HG03064 (cell line): ENCODE measurements at regions not wholly inside any gene's neighbourhood (a gene's known extent, or its start where the extent isn't known, plus 50 kb on each side); places are given as distances from the start of the nearest gene placed in this dataset.

Experiments used
- ATAC-seq: cut with Tn5 transposase; IDR thresholded peaks from one replicate; pipeline ENCODE4 v1.9.1; 2021; ENCODE audit warnings: low read depth; ENCODE audit not compliant: unreplicated experiment

- no peak for ATAC-seq
Observed at GRCh38 chr18:22541232-22541631, 123.5 kb upstream of the CTAGE1 start.

- no peak for ATAC-seq
Observed at GRCh38 chr18:22542406-22542835, 124.7 kb upstream of the CTAGE1 start.

DNA sequence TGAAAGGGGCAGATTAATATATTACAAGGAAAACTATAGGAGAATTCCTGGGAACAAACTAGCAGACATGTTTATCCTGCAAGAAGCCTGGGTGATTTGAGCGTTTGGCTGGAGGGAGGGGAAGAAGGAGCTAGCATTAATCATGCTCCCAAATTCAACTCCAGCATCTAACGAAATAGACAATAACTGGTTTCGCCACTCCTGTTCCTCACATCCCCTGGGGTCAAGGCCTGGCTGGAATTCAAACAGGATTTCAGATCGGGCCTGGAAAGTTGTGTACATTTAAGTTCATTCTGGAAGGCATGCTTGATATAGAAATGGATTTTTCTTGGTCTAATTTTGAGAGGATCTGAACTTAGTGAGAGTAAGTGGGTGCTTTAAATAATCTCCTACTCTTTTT, 126.1 kb upstream of the CTAGE1 start:
- ATAC-seq = no peak

DNA sequence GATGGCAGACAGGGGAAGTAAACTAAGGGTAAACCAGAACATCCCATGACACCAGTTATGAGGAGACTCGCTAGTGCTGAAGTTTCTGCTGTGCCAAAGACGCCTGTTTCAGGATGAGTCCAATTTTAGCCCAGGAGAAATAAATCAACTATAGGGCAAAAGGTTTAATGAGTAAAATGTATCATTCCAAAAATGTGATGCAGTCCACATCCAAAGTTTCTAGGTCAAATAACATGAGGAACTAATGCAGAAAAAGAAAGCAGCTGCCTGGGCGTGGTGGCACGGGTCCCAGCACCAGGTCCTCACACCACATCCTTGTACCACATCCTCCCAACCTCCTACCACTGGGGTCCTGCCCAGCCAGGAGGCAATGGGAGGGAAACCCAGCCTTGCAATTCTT, 126.9 kb upstream of the CTAGE1 start:
- ATAC-seq = no peak

- no peak for ATAC-seq
Observed at GRCh38 chr18:22545066-22545760, 127.5 kb upstream of the CTAGE1 start.

- no peak for ATAC-seq
Observed at GRCh38 chr18:22546905-22547570, 129.3 kb upstream of the CTAGE1 start.

- ATAC-seq = no peak
Observed at GRCh38 chr18:22547807-22548561, 130.3 kb upstream of the CTAGE1 start.

DNA sequence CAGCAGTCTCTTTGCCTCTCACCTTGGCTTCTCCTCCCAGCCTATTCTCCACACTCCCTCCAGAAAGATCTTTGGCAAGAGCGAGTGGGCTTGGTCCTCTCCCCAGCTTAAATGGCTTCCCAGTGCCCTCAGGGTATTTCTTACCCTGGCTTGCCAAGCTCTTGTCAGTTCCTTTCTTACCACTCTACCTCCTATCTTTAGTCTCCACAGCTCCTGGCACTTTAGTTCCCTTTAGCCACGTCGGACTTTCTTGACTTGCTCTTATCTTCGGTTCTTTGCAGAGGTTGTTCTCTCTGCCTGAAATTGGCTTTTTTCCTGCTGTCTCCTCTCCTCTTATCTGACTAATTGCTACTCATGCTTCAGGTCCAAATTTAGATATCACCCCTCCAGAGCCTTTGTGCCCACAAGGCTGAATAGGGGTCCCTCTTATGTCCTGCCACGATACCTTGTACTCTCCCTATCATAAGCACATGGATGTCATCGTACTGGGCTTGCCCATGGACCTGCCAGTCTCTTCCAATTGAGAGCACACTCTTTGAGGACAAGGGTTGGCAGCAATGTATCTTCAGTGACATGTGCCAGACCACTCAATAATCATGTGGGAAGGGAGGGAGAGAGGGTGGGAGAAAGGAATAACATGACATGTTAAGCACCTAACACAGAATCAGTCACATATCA, 131.7 kb upstream of the CTAGE1 start:
- ATAC-seq = no peak

GRCh38 chr18:22550366-22550765, 132.7 kb upstream of the CTAGE1 start:
- no peak for ATAC-seq

GRCh38 chr18:22550861-22551260, 133.1 kb upstream of the CTAGE1 start:
- ATAC-seq = no peak

DNA sequence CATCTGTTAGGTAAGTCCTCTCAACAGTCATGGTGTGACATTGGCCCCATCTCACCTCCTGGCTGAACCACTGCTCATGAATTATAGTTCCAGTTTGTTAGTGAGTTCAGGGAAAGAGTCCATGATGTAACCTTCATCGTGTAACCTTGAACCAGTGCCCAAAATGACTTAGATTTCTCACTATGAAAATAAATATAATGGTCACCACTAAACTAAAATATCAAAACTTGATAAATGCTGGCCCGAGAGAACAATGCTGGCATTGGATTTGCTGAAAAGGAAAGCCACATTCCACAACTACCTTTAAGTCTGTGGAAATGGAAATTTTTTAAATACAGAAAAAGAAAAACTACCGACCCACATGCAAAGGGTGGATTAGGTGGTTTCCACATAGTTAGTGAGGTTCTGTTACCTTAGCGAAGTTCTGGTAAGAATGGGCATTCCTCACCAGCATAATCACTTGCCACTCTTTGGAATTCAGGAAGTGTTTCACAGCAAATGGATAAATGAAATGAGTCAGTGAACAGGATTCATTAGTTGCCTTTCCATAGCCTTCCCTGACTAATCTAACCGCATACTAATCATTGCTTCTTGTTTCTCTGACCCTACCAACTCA, 133.9 kb upstream of the CTAGE1 start:
- no peak for ATAC-seq

- ATAC-seq = no peak
Observed at GRCh38 chr18:22552254-22552653, 134.5 kb upstream of the CTAGE1 start.

- no peak for ATAC-seq
Observed at GRCh38 chr18:22552899-22553460, 135.3 kb upstream of the CTAGE1 start.

GRCh38 chr18:22556222-22557167, 138.8 kb upstream of the CTAGE1 start:
- ATAC-seq = no peak

DNA sequence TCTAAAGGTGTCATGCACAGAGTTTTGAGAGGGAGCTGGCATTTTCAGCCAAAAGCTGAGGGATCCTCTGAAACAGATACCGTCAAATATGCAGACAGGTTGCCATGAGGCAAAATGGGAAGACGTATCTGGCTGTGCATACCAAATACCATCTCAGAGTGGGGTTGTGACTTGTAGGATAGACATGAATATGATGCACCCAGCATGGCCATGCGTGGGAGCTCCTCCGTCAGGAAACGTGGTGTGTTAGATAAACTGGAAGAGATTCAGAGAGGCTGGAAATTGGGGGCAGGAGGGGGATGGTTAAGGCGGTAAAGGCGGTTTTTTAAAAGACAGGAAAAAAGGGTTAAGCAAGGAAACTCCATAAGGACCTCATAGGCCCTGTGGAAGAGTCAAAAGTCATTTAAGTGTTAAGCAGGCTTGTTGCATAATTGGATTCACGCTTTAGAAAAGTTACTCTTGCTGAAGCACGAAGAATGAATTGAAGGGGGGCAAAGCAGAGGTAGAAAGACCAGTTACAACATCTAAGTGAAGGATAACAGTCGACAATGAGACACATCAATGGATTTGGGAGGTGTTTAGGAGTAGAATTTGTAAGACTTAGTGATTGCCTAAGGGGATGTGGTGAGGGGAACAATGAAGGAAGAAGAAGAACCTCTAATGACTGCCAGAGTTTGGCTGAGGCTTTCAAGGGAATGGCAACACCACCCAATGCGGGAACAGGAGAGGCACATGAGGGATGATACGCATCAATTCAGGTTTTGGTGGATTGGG, 139.6 kb upstream of the CTAGE1 start:
- no peak for ATAC-seq

GRCh38 chr18:22558945-22559385, 141.2 kb upstream of the CTAGE1 start:
- ATAC-seq = no peak

DNA sequence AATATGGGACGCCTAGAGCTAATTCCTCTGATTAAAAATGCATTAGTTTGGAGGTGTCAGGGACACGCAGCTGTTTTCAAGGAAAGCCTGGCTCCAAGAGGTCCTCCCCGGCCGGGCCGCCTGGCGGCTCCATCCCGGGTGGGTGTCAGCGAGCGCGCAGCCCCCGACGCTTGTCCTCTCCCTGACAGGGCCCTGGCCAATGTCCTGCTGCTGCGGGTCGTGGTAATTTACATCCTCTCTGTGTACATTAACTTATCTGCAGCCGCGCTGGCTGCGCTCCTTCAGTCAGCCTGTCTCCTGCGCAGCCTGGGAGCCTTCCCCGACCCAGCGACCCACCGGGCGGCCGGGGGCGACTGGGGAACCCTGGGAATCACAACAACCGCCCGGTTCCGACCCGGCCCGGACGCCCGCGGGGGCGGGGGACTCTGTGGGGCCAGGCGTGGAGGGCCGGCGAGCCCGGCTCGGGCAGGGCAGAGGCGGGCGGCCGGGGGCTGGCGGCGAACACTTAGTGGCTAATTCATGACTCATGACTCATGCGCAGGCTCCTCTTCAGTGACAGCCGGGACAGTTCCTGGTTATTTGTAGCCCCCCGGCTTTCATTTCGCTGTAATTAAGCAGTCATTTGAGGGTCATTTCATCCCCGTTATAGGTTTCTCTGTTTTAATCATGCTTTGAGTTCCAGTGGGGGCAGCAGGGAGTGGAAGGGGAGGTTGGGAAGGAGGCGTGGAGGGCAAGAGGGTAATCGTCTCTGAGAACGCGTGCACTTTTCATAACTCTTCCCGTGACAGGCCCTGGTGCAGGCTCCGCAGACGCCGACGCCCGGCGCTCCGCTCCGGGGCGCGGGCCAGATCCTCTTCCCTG, 141.9 kb upstream of the CTAGE1 start:
- ATAC-seq = no peak

GRCh38 chr18:22560275-22560610, 142.5 kb upstream of the CTAGE1 start:
- no peak for ATAC-seq
